ENCODE measurements at regions not wholly inside any gene's neighbourhood (a gene's known extent, or its start where the extent isn't known, plus 50 kb on each side); places are given as distances from the start of the nearest gene placed in this dataset.

DNA sequence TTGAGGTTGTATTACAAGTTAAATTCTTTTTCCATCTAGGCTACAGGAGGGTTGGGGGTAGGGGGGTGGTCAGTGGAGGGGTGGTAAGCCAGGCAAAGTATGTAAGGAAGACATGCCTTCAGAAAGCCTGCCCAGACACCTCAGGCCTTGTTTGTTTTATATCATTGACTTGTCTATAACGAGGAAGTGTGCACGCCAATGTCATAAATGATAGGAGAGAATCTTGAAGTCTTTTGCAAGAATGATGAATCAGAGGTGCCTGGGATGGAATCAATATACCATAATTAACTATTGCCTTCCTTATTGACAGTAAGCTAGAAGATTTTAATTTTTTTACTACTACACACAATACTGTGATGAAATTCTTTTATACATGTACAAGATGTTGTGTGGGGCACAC is 90.7 kb downstream of the SEC61B start:
- no peak for TF ChIP-seq GATA2 (IDR thresholded peaks at IDR 0.05; ENCODE audit: low read depth, low read length)
- no peak for TF ChIP-seq GATA3 (IDR thresholded peaks at IDR 0.05; ENCODE audit: low read depth, low read length)
